ENCODE measurements at regions not wholly inside any gene's neighbourhood (a gene's known extent, or its start where the extent isn't known, plus 50 kb on each side); places are given as distances from the start of the nearest gene placed in this dataset.

DNA sequence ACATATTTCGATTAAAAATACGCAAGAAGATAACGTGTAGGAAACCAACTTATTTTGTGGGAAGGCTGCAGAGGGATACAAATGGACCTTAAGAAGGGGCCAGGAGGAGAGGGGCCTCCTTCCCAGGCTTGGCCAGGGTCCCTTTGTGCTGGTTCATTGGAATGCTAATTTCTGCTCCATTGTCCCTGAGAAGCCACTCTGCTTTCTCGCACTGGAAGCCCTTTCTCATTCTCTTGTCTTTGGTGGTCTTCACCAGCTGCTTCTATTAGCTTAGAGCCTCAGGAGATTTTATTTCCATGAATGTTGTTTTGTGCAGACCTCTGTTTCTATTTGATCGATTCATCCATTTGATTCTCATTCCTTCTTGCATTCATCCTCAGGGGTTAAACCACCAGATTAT lies 325.4 kb downstream of the TMEM38B start:
- TF ChIP-seq RAD21 (IDR thresholded peaks at IDR 0.05; ENCODE audit: low read depth) (no peak), EP300 (IDR thresholded peaks at IDR 0.05; ENCODE audit: borderline replicate concordance) (no peak), CEBPB (IDR thresholded peaks at IDR 0.05) (no peak), MAX (IDR thresholded peaks at IDR 0.05) (no peak), TAF1 (IDR thresholded peaks at IDR 0.05; ENCODE audit: low read depth) (no peak), EGR1 (IDR thresholded peaks at IDR 0.05) (no peak), FOXM1 (IDR thresholded peaks at IDR 0.05; ENCODE audit: borderline replicate concordance, low read depth) (no peak), YY1 (IDR thresholded peaks at IDR 0.05; ENCODE audit: low read depth) (no peak), CREB1 (IDR thresholded peaks at IDR 0.05; ENCODE audit: low read depth) (no peak), USF1 (IDR thresholded peaks at IDR 0.05) (no peak)
- TF ChIP-seq, protein P1, sequence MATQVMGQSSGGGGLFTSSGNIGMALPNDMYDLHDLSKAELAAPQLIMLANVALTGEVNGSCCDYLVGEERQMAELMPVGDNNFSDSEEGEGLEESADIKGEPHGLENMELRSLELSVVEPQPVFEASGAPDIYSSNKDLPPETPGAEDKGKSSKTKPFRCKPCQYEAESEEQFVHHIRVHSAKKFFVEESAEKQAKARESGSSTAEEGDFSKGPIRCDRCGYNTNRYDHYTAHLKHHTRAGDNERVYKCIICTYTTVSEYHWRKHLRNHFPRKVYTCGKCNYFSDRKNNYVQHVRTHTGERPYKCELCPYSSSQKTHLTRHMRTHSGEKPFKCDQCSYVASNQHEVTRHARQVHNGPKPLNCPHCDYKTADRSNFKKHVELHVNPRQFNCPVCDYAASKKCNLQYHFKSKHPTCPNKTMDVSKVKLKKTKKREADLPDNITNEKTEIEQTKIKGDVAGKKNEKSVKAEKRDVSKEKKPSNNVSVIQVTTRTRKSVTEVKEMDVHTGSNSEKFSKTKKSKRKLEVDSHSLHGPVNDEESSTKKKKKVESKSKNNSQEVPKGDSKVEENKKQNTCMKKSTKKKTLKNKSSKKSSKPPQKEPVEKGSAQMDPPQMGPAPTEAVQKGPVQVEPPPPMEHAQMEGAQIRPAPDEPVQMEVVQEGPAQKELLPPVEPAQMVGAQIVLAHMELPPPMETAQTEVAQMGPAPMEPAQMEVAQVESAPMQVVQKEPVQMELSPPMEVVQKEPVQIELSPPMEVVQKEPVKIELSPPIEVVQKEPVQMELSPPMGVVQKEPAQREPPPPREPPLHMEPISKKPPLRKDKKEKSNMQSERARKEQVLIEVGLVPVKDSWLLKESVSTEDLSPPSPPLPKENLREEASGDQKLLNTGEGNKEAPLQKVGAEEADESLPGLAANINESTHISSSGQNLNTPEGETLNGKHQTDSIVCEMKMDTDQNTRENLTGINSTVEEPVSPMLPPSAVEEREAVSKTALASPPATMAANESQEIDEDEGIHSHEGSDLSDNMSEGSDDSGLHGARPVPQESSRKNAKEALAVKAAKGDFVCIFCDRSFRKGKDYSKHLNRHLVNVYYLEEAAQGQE (IDR thresholded peaks at IDR 0.05; ENCODE audit: low read depth), result no peak
